SU-DHL-6 (cell line): ENCODE measurements at regions not wholly inside any gene's neighbourhood (a gene's known extent, or its start where the extent isn't known, plus 50 kb on each side); places are given as distances from the start of the nearest gene placed in this dataset.

ENCODE experiments used
- H2AFZ ChIP-seq: fragments of 200-600 bp; sonication (generic); 2 replicates; pipeline ENCODE4 v1.6.1; 2014; ENCODE audit warnings: low read depth, mild to moderate bottlenecking, moderate library complexity, mixed read lengths, antibody characterized with exemption, low read length; ENCODE audit not compliant: severe bottlenecking
- H3F3A ChIP-seq: fragments of 200-600 bp; shearing (Covaris generic); 2 replicates; pipeline ENCODE4 v1.6.0; 2016; ENCODE audit warnings: antibody characterized with exemption, mild to moderate bottlenecking; ENCODE audit not compliant: insufficient read depth
- H3K27ac ChIP-seq: fragments of 200-600 bp; sonication (generic); 2 replicates; pipeline ENCODE4 v1.5.1; 2016; ENCODE audit warnings: low read depth, mild to moderate bottlenecking, low read length, moderate library complexity, mixed read lengths
- H3K27me3 ChIP-seq: fragments of 200-600 bp; sonication (generic), shearing (Covaris generic); 2 replicates; pipeline ENCODE4 v1.6.0; 2014; ENCODE audit warnings: mild to moderate bottlenecking, low read length
- H3K36me3 ChIP-seq: fragments of 200-600 bp; sonication (generic); 2 replicates; pipeline ENCODE4 v1.6.1; 2014; ENCODE audit warnings: mild to moderate bottlenecking, low read length, mixed read lengths
- H3K4me2 ChIP-seq: fragments of 300-600, 200-600 bp; shearing (Covaris generic), sonication (generic); 2 replicates; pipeline ENCODE4 v1.6.0; 2014; ENCODE audit warnings: low read length, low read depth, mild to moderate bottlenecking; ENCODE audit not compliant: poor library complexity, severe bottlenecking
- H3K4me3 ChIP-seq: fragments of 200-600 bp; sonication (generic); 2 replicates; pipeline ENCODE4 v1.5.1; 2014; ENCODE audit warnings: antibody characterized with exemption, low read length, mild to moderate bottlenecking, mixed read lengths; ENCODE audit not compliant: insufficient read depth, poor library complexity, severe bottlenecking
- H3K79me2 ChIP-seq: fragments of 200-600 bp; sonication (generic); 2 replicates; pipeline ENCODE4 v1.6.1; 2014; ENCODE audit warnings: mild to moderate bottlenecking, low read length, moderate library complexity; ENCODE audit not compliant: insufficient read depth
- H3K9ac ChIP-seq: fragments of 200-600 bp; sonication (generic); 2 replicates; pipeline ENCODE4 v1.7.0; 2014; ENCODE audit warnings: mild to moderate bottlenecking, low read length
- H3K9me2 ChIP-seq: fragments of 200-600 bp; sonication (generic); replicated peaks from 2 replicates; pipeline ENCODE4 v1.6.1; 2014; ENCODE audit warnings: low read length; ENCODE audit not compliant: insufficient read depth
- H3K9me3 ChIP-seq: fragments of 200-600 bp; sonication (generic); 2 replicates; pipeline ENCODE4 v1.6.1; 2014; ENCODE audit warnings: low read length, mixed read lengths; ENCODE audit not compliant: insufficient read depth
- H4K20me1 ChIP-seq: fragments of 200-600 bp; sonication (generic); 2 replicates; pipeline ENCODE4 v1.6.1; 2014; ENCODE audit warnings: low read depth, mild to moderate bottlenecking, antibody characterized with exemption, low read length, moderate library complexity, mixed read lengths
- CTCF ChIP-seq: fragments of 200-600 bp; sonication (generic); IDR thresholded peaks from one replicate; pipeline ENCODE4 v1.5.1; 2017; ENCODE audit warnings: antibody characterized with exemption, mild to moderate bottlenecking, low read length, moderate library complexity; ENCODE audit not compliant: insufficient read depth, poor library complexity, severe bottlenecking
- EZH2phosphoT487 ChIP-seq: fragments of 200-600 bp; sonication (generic), shearing (Covaris generic); conservative IDR thresholded peaks from 2 replicates; pipeline ENCODE4 v1.6.1; 2018; ENCODE audit warnings: mild to moderate bottlenecking, antibody characterized with exemption, low read length, moderate library complexity, mixed read lengths

DNA sequence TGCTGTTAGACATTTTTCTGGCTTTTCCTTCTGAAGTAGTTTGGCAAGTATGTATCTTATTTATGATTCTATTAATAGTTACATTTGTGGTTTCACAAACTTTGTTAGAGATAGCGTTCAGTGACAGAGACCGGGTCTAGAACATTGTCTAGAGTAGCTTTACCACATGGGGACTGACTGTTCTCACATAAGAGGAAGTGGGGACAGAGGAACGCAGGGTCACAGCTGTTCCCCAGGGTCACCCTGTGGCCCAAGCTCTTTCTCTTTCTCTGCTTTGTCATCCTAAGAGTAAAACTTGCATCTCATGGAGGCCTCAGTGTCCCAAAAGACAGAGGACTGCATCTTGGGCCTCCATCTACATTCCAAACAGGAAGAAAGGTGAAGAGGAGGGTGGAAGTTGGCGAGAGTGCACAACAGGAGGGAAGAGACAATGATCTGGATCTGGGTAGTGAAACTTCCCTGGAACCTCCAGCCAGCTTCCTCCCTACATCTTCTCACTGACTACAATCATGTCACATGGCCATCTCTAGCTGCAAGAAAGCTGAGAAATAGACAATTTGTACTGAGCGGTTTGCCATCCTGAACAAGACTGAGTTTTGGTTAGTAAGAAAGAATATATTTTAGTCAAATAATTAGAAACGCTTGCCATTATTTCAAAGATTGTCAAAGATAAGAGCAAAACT lies 645.8 kb upstream of the ARID1B start:
- H3K27me3 ChIP-seq, result no peaks in the 10 kb centered on the region

GRCh38 chr6:156126535-156126934 lies 650.6 kb upstream of the ARID1B start:
- no peak overlapping the region for H3K27ac ChIP-seq
- H3K27me3 ChIP-seq, result no peaks in the 10 kb centered on the region

More for the DNA sequence above, 645.8 kb upstream of the ARID1B start:
- Histone ChIP-seq H3K4me2 (no peak overlapping the region), H3F3A (no peaks in the 10 kb centered on the region), H3K27ac (no peak overlapping the region), H3K79me2 (no peaks in the 10 kb centered on the region), H4K20me1 (no peaks in the 10 kb centered on the region), H3K36me3 (no peaks in the 10 kb centered on the region), H3K9me2 (no peaks in the 10 kb centered on the region), H2AFZ (no peak overlapping the region), H3K9ac (no peak overlapping the region), H3K9me3 (no peaks in the 10 kb centered on the region), H3K4me3 (no peak overlapping the region)
- TF ChIP-seq EZH2phosphoT487, result no peak
- no peak for TF ChIP-seq CTCF

GRCh38 chr6:156125844-156126243 lies 651.3 kb upstream of the ARID1B start:
- TF ChIP-seq EZH2phosphoT487 (no peak), CTCF (no peak)
- no peak overlapping the region for H3K27ac ChIP-seq
- H3K9me3 ChIP-seq, result no peaks in the 10 kb centered on the region

More at GRCh38 chr6:156126535-156126934, 650.6 kb upstream of the ARID1B start:
- no peaks in the 10 kb centered on the region for H3K9me3 ChIP-seq
- no peaks in the 10 kb centered on the region for H3K79me2 ChIP-seq
- H3K36me3 ChIP-seq, result no peaks in the 10 kb centered on the region
- H3F3A ChIP-seq, result no peaks in the 10 kb centered on the region
- H3K9ac ChIP-seq, result no peak overlapping the region
- H2AFZ ChIP-seq, result no peak overlapping the region
- H3K4me3 ChIP-seq, result no peak overlapping the region
- no peaks in the 10 kb centered on the region for H3K9me2 ChIP-seq
- TF ChIP-seq EZH2phosphoT487 (no peak), CTCF (no peak)
- no peak overlapping the region for H3K4me2 ChIP-seq
- H4K20me1 ChIP-seq, result no peaks in the 10 kb centered on the region

More at GRCh38 chr6:156125844-156126243, 651.3 kb upstream of the ARID1B start:
- H3K4me2 ChIP-seq, result no peak overlapping the region
- H3K79me2 ChIP-seq, result no peaks in the 10 kb centered on the region
- no peaks in the 10 kb centered on the region for H3K27me3 ChIP-seq
- no peaks in the 10 kb centered on the region for H4K20me1 ChIP-seq
- H2AFZ ChIP-seq, result no peak overlapping the region
- no peaks in the 10 kb centered on the region for H3F3A ChIP-seq
- H3K36me3 ChIP-seq, result no peaks in the 10 kb centered on the region
- H3K4me3 ChIP-seq, result no peak overlapping the region
- H3K9me2 ChIP-seq, result no peaks in the 10 kb centered on the region
- no peak overlapping the region for H3K9ac ChIP-seq
